Neural cell (in vitro differentiated cells): ENCODE measurements at regions not wholly inside any gene's neighbourhood (a gene's known extent, or its start where the extent isn't known, plus 50 kb on each side); places are given as distances from the start of the nearest gene placed in this dataset.

Experiments
- H2AFZ ChIP-seq: fragments of 200-600, 300-800 bp; sonication (generic), shearing (Covaris generic); 2 replicates; pipeline ENCODE4 v1.6.0; 2014; ENCODE audit warnings: low read depth, mild to moderate bottlenecking, antibody characterized with exemption, low read length, moderate library complexity
- H3F3A ChIP-seq: fragments of 200-600 bp; shearing (Covaris generic); 2 replicates; pipeline ENCODE4 v1.6.1; 2016; ENCODE audit warnings: mild to moderate bottlenecking, moderate library complexity, mixed read lengths, antibody characterized with exemption, low read length; ENCODE audit not compliant: insufficient read depth, poor library complexity, severe bottlenecking
- H3K27ac ChIP-seq: fragments of 200-600, 300-800 bp; sonication (generic), shearing (Covaris generic); 2 replicates; pipeline ENCODE4 v1.5.1; 2014; ENCODE audit warnings: mild to moderate bottlenecking, low read length, moderate library complexity
- H3K27me3 ChIP-seq: fragments of 300-800, 200-600 bp; sonication (generic), shearing (Covaris generic); 2 replicates; pipeline ENCODE4 v1.6.0; 2014; ENCODE audit warnings: mild to moderate bottlenecking, low read depth, low read length, moderate library complexity; ENCODE audit not compliant: insufficient read depth
- H3K36me3 ChIP-seq: fragments of 300-800, 200-600 bp; sonication (generic), shearing (Covaris generic); 2 replicates; pipeline ENCODE4 v1.5.1; 2014; ENCODE audit warnings: mild to moderate bottlenecking, antibody characterized with exemption, low read length, moderate library complexity; ENCODE audit not compliant: insufficient read depth
- H3K4me2 ChIP-seq: fragments of 300-800, 200-600 bp; sonication (generic), shearing (Covaris generic); 2 replicates; pipeline ENCODE4 v1.6.0; 2014; ENCODE audit warnings: mild to moderate bottlenecking, low read length
- H3K4me3 ChIP-seq: fragments of 300-800, 200-600 bp; sonication (generic), shearing (Covaris generic); 2 replicates; pipeline ENCODE4 v1.5.1; 2014; ENCODE audit warnings: mild to moderate bottlenecking, low read length, moderate library complexity
- H3K79me2 ChIP-seq: fragments of 200-600 bp; shearing (Covaris generic); replicated peaks from 2 replicates; pipeline ENCODE4 v1.6.0; 2014; ENCODE audit warnings: mild to moderate bottlenecking, low read length, moderate library complexity; ENCODE audit not compliant: insufficient read depth
- H3K9ac ChIP-seq: fragments of 300-800, 200-600 bp; sonication (generic), shearing (Covaris generic); 2 replicates; pipeline ENCODE4 v1.6.1; 2016; ENCODE audit warnings: mild to moderate bottlenecking, low read length, mixed read lengths
- H3K9me2 ChIP-seq: fragments of 200-600 bp; shearing (Covaris generic); 2 replicates; pipeline ENCODE4 v1.6.1; 2016; ENCODE audit warnings: mild to moderate bottlenecking, low read length, mixed read lengths; ENCODE audit not compliant: insufficient read depth
- H3K9me3 ChIP-seq: fragments of 200-600, 300-800 bp; sonication (generic), shearing (Covaris generic); 2 replicates; pipeline ENCODE4 v1.6.1; 2016; ENCODE audit warnings: mild to moderate bottlenecking, mixed run types, low read length, moderate library complexity, mixed read lengths
- H4K20me1 ChIP-seq: fragments of 200-600 bp; shearing (Covaris generic); 2 replicates; pipeline ENCODE4 v1.6.1; 2016; ENCODE audit warnings: mild to moderate bottlenecking, mixed run types; ENCODE audit not compliant: insufficient read depth
- EP300 ChIP-seq: fragments of 450-650 bp; conservative IDR thresholded peaks from 2 replicates; pipeline ENCODE4 v1.6.1; 2014; ENCODE audit warnings: antibody characterized with exemption, mild to moderate bottlenecking, moderate library complexity; ENCODE audit not compliant: poor library complexity, severe bottlenecking
- EZH2 ChIP-seq: fragments of 200-600, 300-800 bp; shearing (Covaris generic), sonication (generic); IDR thresholded peaks from 2 replicates; pipeline ENCODE4 v1.6.1; 2014; ENCODE audit warnings: antibody characterized with exemption, low read length, borderline replicate concordance, mild to moderate bottlenecking; ENCODE audit not compliant: insufficient read depth, poor library complexity, severe bottlenecking
- MXI1 ChIP-seq: fragments of 450-650 bp; conservative IDR thresholded peaks from 2 replicates; pipeline ENCODE4 v1.6.1; 2014; ENCODE audit warnings: antibody characterized with exemption, mild to moderate bottlenecking; ENCODE audit not compliant: poor library complexity, severe bottlenecking
- POLR2AphosphoS5 ChIP-seq: IDR thresholded peaks from 2 replicates; pipeline ENCODE4 v1.6.1; 2012
- RAD21 ChIP-seq: fragments of 450-650 bp; conservative IDR thresholded peaks from 2 replicates; pipeline ENCODE4 v1.6.1; 2014; ENCODE audit warnings: antibody characterized with exemption, mild to moderate bottlenecking, moderate library complexity
- REST ChIP-seq: IDR thresholded peaks from 2 replicates; pipeline ENCODE4 v1.6.1; 2012; ENCODE audit warnings: borderline replicate concordance
- SMC3 ChIP-seq: fragments of 450-650 bp; conservative IDR thresholded peaks from 2 replicates; pipeline ENCODE4 v1.6.1; 2014; ENCODE audit warnings: antibody characterized with exemption, mild to moderate bottlenecking, moderate library complexity; ENCODE audit not compliant: poor library complexity
- TAF1 ChIP-seq: IDR thresholded peaks from 2 replicates; pipeline ENCODE4 v1.6.1; 2012; ENCODE audit warnings: low read depth
- TF ChIP-seq, protein P1 (sequence below): fragments of 450-650 bp; IDR thresholded peaks from 2 replicates; pipeline ENCODE4 v1.5.1; 2014; ENCODE audit warnings: antibody characterized with exemption, mild to moderate bottlenecking, moderate library complexity; ENCODE audit not compliant: poor library complexity, severe bottlenecking

- no peak overlapping the region for H3K4me2 ChIP-seq
- no peaks in the 10 kb centered on the region for H3F3A ChIP-seq
- no peak overlapping the region for H2AFZ ChIP-seq
- peaks cover 100% of the 10 kb centered on the region for H3K27me3 ChIP-seq
- no peak overlapping the region for H3K4me3 ChIP-seq
- H3K79me2 ChIP-seq, result no peaks in the 10 kb centered on the region
- no peaks in the 10 kb centered on the region for H3K9me3 ChIP-seq
- H3K9me2 ChIP-seq, result no peaks in the 10 kb centered on the region
- no peaks in the 10 kb centered on the region for H3K36me3 ChIP-seq
- no peaks in the 10 kb centered on the region for H4K20me1 ChIP-seq
- TF ChIP-seq REST (no peak), EZH2 (no peak), MXI1 (no peak), EP300 (no peak), SMC3 (no peak), RAD21 (no peak), TAF1 (no peak), POLR2AphosphoS5 (no peak)
- TF ChIP-seq, protein P1, sequence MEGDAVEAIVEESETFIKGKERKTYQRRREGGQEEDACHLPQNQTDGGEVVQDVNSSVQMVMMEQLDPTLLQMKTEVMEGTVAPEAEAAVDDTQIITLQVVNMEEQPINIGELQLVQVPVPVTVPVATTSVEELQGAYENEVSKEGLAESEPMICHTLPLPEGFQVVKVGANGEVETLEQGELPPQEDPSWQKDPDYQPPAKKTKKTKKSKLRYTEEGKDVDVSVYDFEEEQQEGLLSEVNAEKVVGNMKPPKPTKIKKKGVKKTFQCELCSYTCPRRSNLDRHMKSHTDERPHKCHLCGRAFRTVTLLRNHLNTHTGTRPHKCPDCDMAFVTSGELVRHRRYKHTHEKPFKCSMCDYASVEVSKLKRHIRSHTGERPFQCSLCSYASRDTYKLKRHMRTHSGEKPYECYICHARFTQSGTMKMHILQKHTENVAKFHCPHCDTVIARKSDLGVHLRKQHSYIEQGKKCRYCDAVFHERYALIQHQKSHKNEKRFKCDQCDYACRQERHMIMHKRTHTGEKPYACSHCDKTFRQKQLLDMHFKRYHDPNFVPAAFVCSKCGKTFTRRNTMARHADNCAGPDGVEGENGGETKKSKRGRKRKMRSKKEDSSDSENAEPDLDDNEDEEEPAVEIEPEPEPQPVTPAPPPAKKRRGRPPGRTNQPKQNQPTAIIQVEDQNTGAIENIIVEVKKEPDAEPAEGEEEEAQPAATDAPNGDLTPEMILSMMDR, result no peak
- no peak overlapping the region for H3K27ac ChIP-seq
- no peak overlapping the region for H3K9ac ChIP-seq
These were observed 76.2 kb downstream of the NR2F2 start for GRCh38 chr15:96406701-96407100.

GRCh38 chr15:96407482-96407881, 77.0 kb downstream of the NR2F2 start:
- Histone ChIP-seq H3K4me2 (no peak overlapping the region), H3K9ac (no peak overlapping the region), H3K36me3 (no peaks in the 10 kb centered on the region), H3K4me3 (no peak overlapping the region), H3F3A (no peaks in the 10 kb centered on the region), H3K9me2 (no peaks in the 10 kb centered on the region), H2AFZ (no peak overlapping the region), H3K27me3 (peaks cover 100% of the 10 kb centered on the region), H3K9me3 (no peaks in the 10 kb centered on the region), H3K27ac (no peak overlapping the region), H4K20me1 (no peaks in the 10 kb centered on the region), H3K79me2 (no peaks in the 10 kb centered on the region)
- TF ChIP-seq, protein P1, result no peak
- TF ChIP-seq EP300 (no peak), REST (no peak), POLR2AphosphoS5 (no peak), SMC3 (no peak), RAD21 (no peak), MXI1 (no peak), TAF1 (no peak), EZH2 (no peak)
